IPS DF 19.7 (cell line): ENCODE measurements at regions not wholly inside any gene's neighbourhood (a gene's known extent, or its start where the extent isn't known, plus 50 kb on each side); places are given as distances from the start of the nearest gene placed in this dataset.

ENCODE experiments used
- DNase-seq: peaks from one replicate; pipeline ENCODE4 v3.0.0-alpha.2; 2013; ENCODE audit warnings: low read depth, low spot score

DNA sequence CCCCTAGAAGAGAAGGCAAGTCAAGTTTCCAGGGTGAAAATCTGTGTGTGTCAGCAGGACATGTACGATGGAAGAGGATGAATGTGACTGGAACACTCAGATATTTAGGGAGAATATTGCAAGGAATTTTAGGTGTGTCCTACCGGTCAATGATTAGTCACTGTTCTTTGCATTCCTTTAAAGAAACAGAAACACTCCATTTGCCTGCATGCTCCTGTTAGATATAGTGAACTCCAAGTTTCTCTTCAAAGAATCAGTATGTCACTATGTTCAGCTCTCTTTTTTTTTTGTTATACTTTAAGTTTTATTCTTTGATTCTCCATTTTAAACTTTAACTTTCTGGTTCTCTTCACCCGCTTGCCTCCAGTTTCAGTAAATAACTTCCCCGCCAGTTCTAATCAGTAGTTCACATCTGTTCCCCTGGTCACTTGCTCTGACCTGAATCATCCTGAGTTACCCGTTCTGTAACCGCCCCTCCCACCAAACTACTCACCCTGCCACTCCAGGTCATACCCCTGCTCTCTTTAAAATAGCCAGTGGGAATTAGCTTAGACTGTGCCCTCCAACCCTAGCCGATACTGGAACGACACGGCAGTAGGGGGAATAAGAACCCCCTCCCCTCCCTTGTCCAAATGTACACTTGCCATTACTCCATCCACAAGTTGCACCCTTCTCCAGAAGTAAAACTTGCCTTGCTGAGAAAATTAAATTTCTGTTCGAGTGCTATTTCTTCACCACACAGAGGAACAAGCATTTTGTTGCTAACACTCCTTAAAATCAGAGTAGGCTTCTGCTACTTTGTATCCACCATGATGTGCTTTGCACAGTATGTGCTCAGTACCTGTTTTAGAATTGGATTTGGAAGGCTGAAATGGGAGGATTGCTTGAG, 268.4 kb downstream of the METTL4 start:
- no peak for DNase-seq

DNA sequence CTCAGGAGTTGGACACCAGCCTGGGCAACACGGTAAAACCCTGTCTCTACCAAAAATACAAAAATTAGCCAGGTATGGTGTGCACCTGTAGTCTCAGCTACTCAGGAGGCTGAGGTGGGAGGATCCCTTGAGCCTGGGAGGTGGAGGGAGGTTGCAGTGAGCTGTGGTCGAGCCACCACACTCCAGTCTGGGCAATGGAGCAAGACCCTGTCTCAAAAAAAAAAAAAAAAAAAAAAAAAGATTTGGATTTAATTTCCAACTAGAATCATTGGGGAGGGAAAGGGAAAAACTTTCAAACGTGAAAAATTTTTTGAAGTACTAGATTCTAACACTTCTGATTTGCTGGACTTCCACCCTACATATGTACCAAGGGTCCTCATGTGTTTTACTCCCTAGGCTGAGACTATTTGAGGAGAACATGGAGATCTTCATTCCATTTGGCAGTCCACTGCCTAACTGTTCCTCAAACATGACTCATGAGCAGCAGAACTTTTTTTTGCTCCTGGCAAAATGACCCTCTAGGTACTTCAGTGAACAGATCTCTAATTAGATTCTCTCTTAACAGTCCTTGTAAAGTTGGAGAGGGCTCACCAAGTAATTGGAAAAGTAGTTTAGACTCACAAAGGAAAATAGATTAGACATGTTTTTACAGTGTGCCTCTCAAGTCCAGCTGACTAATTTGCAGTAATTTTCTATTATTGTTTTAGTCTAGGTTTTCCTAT, 267.6 kb downstream of the METTL4 start:
- DNase-seq: no peak

DNA sequence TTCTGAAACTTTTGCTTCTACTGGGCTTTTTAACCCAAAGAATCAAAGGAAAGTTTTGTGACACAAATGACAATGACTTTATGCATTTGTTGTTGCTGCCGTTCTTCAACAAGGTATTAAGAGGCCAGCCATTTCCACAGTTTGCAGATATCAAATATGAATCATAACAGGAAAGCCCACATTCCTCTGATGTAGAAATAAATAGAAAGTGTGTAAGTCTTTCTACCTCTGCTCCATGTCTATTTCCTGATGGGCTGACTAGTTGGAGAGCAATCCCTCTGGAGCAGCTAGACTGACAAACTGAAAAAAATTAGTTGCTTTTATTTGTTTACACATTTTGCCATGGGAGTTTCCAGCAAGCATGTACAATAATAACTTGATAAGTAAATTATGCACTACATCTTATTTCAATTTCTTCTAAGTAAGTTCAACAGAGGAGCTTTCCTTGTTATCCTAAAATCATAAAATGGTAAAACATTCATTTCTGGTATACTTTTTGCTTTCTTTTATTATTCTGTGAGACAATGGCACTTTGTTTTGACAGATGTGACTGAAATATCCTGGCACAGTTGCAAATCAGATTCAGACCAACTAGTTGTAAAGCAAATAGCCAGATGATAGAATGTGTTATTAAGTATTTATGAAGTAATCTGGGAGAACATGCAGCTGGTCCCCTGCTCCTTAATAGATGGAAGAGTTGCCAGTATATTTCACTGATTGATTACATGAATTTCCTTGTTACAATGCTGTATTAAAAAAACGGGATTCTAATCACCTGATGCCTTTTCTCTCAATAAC, 266.7 kb downstream of the METTL4 start:
- DNase-seq: no peak

DNA sequence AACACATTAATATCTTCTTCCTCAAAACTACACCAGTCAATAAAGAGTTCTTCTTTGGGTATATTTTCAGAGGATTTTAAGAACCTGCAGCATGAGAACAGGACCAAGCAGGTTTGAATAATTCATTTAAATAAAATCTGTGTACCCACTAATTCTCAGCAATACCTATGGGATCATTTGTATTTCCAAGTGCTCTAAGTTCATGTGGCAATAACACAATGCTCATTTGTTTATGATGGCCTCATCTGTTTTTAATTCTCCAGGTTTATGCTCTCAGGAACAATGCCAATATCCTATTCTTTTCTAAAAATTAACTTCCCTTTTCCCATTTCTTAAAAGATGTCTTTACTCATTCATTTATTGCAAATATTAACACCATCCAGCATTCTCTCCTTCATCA, 264.7 kb downstream of the METTL4 start:
- no peak for DNase-seq

DNA sequence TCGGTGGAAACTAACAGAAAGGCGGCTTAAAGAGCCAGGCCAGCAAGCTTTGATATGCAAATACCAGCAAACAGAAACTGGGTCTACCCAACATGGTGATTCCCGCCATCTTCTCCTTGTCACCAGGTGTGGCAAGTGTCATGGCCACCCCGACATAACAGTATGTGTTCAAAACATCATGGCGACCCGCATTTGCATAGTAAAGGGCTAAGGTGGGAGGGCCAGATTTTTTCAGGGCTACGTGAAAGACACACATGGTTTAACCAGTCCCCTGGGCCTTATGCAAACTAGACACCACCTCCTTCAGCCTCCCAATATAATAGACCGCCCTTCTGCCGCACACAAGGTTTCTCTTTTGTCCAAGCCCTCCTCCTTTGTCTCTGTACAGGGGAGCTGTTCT, 260.4 kb downstream of the METTL4 start:
- DNase-seq: no peak

- no peak for DNase-seq
Measured at GRCh38 chr18:2312440-2312839, 258.9 kb downstream of the METTL4 start.

DNA sequence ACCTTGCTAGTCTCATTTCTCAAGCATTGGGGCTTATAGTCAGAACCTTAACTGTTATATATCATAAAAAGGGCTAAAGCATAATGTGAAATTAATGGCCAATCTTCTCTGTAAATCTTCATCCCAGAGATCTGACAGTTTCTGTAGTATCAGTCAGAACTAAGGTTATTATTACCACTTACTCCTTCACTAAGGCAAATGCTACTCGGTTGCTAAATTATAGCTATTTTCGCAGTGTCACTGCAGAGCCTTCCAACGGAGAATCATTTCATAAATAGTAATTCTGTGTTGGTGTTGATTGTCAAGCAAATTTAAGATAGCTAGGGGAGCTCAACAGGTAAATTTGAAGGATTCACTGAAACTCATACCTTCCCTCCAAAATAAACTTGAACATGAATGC, 258.0 kb downstream of the METTL4 start:
- DNase-seq: no peak

DNA sequence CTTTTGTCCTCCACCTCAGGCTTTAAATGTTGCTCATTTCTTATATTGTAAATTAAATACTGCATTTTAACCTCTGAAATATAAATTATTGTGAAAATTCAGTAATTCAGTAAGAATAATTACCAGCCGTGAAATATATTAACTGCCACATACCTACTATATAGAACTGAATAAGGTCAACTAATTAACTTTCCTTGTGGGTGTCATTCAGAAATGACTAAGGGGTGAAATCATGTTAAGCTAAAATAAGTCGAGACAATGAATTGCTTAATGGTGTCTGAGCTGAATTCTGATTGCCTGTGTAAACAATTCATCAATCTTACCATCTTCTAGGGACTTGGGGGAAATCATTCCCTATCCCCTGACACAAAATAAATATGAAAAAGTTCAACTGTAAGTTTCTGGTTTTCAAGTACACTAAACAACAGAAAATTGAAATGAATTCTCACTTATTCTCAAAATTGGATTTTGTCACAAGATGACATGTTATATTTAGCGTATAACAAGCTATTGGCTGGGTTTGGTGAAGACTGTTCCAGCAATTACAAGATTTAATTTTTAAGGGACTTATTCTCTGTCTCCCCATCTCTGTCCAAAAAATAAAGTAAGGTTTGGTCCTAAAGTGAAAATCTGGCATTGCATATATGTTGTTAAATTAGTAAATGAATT, 255.1 kb downstream of the METTL4 start:
- no peak for DNase-seq

DNA sequence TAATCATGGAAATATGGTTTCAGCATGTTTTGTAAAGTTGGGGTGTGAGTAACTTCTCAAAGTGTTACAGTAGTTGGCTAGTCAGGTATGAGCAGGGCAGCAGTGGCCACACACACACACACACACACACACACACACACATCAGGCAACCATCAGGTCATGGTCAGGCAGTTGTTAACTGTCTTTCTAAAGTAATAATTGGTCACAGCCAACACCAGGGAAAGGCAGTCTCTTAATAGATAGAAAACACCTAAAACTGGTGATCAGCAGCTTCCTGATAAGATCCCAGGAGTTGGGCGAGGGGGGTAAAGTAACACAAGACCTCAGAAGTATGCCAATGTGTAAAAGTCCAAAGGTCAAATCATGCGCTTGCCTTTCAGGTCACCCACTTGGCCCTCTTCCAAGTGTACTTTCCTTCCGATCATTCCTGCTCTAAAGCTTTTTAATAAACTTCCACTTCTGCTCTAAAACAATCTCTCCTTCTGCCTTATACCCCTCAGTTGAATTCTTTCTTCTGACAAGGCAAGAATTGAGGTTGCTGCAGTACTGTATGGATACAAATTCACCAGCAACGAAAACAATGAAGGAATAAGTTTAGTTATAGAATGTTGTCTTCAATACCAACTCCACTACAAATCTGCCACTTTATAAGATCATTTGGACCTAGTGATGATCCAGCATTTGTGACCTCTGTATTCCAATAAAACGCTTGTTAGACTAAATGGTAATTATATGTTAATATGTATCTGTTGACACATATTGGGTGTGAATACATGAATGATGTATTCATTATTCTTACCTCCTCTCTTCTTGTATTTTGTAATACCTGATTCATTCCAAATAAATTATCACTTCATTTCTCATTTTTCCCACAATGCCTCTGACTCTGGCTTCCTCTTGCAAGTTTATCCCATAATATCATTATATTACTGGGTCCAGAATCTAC, 254.3 kb downstream of the METTL4 start:
- no peak for DNase-seq

DNA sequence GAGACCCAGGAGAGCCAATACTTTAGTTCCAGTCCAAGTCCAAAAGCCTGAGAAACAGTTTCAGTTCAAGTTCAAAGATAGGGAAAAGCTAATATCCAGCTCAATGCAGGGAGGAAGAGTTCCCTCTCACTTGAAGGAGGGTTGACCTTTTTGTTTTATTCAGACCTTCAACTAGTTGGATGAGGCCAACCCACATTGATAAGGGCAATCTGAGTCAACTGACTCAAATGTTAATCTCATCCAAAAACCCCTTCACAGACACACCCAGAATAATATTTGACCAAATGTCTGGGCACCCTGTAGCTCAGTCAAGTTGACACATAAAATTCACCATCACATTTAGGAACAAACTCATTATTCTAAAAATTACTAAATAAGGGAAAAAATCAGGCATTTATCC, 246.8 kb downstream of the METTL4 start:
- DNase-seq: no peak

DNA sequence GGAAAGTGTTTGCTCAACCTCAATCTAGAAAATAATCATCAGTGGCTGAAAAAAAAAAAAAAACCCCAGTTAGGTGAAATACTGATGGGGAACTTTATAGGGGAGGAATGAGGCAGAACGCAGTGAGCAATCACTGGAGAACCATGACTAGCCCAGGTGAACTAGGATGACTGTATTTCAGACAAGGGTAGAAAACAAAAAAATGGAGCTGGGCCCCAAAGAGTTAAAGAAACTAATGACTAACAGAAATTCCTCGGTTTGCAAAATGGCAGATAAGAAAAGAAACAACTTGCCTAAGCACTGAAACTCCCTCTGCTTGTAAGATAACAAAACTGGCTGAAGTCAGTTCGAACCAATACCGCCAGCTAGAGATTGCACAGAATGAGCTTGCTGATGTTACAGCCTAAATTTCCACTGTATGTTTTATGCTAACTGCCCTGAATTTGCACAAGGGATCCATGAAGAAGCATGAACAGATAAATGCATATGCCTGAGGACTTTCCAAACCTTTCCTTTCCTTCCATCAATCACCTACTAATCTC, 245.9 kb downstream of the METTL4 start:
- DNase-seq: no peak

DNA sequence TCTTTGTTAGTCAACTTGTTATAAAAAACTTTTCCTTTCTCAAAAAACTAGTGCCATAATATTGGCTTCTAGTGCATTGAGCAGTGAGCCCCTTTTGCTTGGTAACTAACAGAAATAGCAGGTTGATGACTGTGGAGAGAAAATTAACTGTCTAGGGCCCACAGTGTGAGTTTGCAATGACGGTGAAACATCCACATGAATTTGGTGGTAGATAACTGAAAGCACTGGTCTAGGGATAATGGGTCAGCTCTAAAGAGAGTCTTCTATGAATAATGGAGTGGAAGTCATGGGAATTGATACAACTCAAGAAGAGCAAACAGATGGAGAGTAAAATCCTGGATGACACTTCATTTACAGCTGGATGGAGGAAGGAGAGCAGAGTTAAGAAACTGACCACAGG, 245.4 kb downstream of the METTL4 start:
- no peak for DNase-seq

GRCh38 chr18:2326999-2327398, 244.3 kb downstream of the METTL4 start:
- DNase-seq: no peak

DNA sequence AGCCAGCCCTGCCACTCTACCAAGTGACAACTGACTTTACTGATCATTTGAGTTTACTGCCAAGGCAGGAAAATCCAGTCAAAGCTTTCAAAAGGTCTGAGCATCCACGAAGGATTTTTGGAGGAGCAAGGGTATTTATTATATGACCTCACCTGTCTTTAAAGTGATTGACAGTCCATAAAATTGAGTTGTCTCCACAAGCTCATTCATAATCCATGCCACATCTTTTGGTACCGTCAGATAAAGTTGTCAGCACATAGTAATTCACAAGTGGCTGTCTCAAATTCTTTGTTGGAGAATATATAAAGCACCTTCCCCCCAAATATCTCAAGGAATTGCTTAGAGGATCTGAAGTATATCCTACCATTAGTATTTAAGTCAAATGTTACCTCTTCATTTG, 240.5 kb downstream of the METTL4 start:
- DNase-seq: no peak

GRCh38 chr18:2331491-2331890, 239.8 kb downstream of the METTL4 start:
- no peak for DNase-seq

- no peak for DNase-seq
Measured at GRCh38 chr18:2336690-2337392, 234.5 kb downstream of the METTL4 start.

GRCh38 chr18:2337552-2338141, 233.7 kb downstream of the METTL4 start:
- DNase-seq: no peak

DNA sequence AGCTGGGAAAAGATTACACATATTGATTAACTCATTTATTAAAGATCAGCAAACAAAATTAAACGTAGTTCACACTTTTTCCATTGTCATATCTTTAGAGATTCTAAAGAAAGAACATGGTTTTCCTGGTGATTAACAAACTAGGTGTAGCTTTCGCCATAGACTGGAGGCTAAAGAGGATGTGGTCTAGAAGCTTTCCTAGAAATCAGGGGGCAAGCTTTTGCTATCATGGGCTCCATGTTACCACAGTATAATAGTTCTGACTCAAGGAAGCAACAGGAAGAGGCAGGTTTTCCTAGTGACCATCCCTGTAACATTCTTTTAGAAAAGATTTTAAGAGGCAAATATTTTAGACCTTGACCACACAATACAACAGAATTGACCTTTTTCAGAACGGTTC, 232.7 kb downstream of the METTL4 start:
- DNase-seq: no peak

GRCh38 chr18:2340335-2340734, 231.0 kb downstream of the METTL4 start:
- no peak for DNase-seq
